GM21528 (cell line): ENCODE measurements at regions not wholly inside any gene's neighbourhood (a gene's known extent, or its start where the extent isn't known, plus 50 kb on each side); places are given as distances from the start of the nearest gene placed in this dataset.
"Not testable (repeated sequence)": the region's sequence is repeated elsewhere in the genome, so short reads cannot be mapped to it uniquely, and the experiment has no call there.

Experiments
- ATAC-seq: cut with Tn5 transposase; IDR thresholded peaks from one replicate; pipeline ENCODE4 v1.9.1; 2021; ENCODE audit warnings: mild to moderate bottlenecking, moderate library complexity; ENCODE audit not compliant: unreplicated experiment, low FRiP score

GRCh38 chr2:47653902-47654789 is 83.4 kb upstream of the KCNK12 start:
- ATAC-seq = no peak

GRCh38 chr2:47653036-47653435 is 82.3 kb upstream of the KCNK12 start:
- ATAC-seq = no peak

GRCh38 chr2:47652061-47652690 is 81.4 kb upstream of the KCNK12 start:
- no peak for ATAC-seq

- ATAC-seq = no peak
Observed at GRCh38 chr2:47651296-47651695, 80.5 kb upstream of the KCNK12 start.

GRCh38 chr2:47650001-47650535 is 79.3 kb upstream of the KCNK12 start:
- no peak for ATAC-seq

GRCh38 chr2:47645246-47645645 is 74.5 kb upstream of the KCNK12 start:
- ATAC-seq = no peak

GRCh38 chr2:47644351-47644750 is 73.6 kb upstream of the KCNK12 start:
- no peak for ATAC-seq

- ATAC-seq = no peak
Observed at GRCh38 chr2:47641366-47641765, 70.6 kb upstream of the KCNK12 start.

- no peak for ATAC-seq
Observed at GRCh38 chr2:47640356-47640755, 69.6 kb upstream of the KCNK12 start.

- no peak for ATAC-seq
Observed at GRCh38 chr2:47639467-47639866, 68.7 kb upstream of the KCNK12 start.

GRCh38 chr2:47638430-47638829 is 67.6 kb upstream of the KCNK12 start:
- ATAC-seq = no peak

- ATAC-seq = no peak
Observed at GRCh38 chr2:47636596-47637264, 65.9 kb upstream of the KCNK12 start.

GRCh38 chr2:47636176-47636575 is 65.4 kb upstream of the KCNK12 start:
- no peak for ATAC-seq

GRCh38 chr2:47632754-47633153 is 62.0 kb upstream of the KCNK12 start:
- ATAC-seq = no peak

GRCh38 chr2:47631792-47632398 is 61.1 kb upstream of the KCNK12 start:
- no peak for ATAC-seq

- no peak for ATAC-seq
Observed at GRCh38 chr2:47631306-47631705, 60.5 kb upstream of the KCNK12 start.

GRCh38 chr2:47629501-47630460 is 59.0 kb upstream of the KCNK12 start:
- no peak for ATAC-seq

- no peak for ATAC-seq
Observed at GRCh38 chr2:47628904-47629303, 58.1 kb upstream of the KCNK12 start.

GRCh38 chr2:47626664-47627063 is 55.9 kb upstream of the KCNK12 start:
- no peak for ATAC-seq

- ATAC-seq = not testable (repeated sequence)
Observed at GRCh38 chr2:47623140-47623539, 52.4 kb upstream of the KCNK12 start.
